ENCODE measurements at regions not wholly inside any gene's neighbourhood (a gene's known extent, or its start where the extent isn't known, plus 50 kb on each side); places are given as distances from the start of the nearest gene placed in this dataset.

DNA sequence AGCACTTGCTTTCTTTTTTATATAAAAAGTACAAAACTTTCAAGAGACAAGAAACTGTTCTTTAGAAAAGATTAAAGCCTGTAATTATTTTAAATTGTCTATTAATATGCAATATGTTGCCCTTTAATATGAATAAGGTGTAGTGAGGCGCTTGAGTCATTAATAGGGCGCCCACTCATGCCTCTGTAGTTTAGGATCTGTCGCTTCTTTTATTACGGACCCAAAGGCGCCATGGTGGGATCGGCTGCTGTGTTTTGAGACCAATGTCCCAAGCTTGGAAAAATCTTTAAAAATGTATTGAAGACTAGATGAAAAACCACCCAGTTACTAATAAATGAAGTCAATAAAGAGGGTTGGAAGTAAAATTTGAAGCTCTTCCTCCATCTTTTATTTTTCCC is 259.5 kb upstream of the MEIS2 start:
- CTCF ChIA-PET = no interaction called here

DNA sequence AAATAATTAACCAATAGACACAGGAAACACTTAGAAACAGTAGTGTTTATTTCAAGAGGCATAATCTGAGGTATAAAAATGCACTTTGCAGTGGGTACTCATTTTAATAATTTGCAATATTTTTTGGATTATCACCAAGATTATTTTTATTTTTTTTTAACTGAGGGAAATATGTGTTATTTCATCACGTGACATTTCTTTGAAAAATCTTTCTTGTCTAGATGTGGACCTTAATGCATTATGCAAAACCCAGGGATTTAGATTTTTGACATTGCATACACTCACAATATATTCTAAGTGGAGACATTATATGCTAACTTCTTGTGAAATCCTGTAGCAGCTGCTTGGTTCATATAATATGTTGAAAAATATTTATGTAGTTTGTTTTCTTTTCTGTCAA is 260.4 kb upstream of the MEIS2 start:
- Histone ChIP-seq H3K27me3 (ENCODE audit: insufficient read depth, low read length, poor library complexity, severe bottlenecking) (no peaks in the 10 kb centered on the region), H3K4me1 (ENCODE audit: insufficient read depth, low read length) (no peaks in the 10 kb centered on the region), H3K9me3 (ENCODE audit: low read length) (no peaks in the 10 kb centered on the region), H3K36me3 (ENCODE audit: insufficient read depth, low read length) (no peaks in the 10 kb centered on the region), H3K4me3 (ENCODE audit: low read length) (no peak overlapping the region), H3K27ac (ENCODE audit: low read depth, low read length) (no peak overlapping the region)
- Mint-ChIP-seq H3K4me1 (no peaks in the 10 kb centered on the region), H3K9me3 (peaks cover 2 to 14% (median 4%) of the 10 kb centered on the region in 5 donors), H3K27me3 (no peaks in the 10 kb centered on the region), H3K4me3 (no peak overlapping the region), H3K36me3 (no peaks in the 10 kb centered on the region), H3K27ac (no peak overlapping the region)
- DNase-seq = no peak
- ChIA-PET POLR2A (no interaction called here), CTCF (no interaction called here)

More for the DNA sequence above, 259.5 kb upstream of the MEIS2 start:
- H3K27me3 ChIP-seq (ENCODE audit: insufficient read depth, low read length, poor library complexity, severe bottlenecking) = no peaks in the 10 kb centered on the region
- Mint-ChIP-seq H3K4me1 (no peaks in the 10 kb centered on the region), H3K4me3 (no peak overlapping the region), H3K27ac (no peak overlapping the region), H3K27me3 (no peaks in the 10 kb centered on the region), H3K9me3 (peaks cover 4 to 23% (median 5%) of the 10 kb centered on the region in 5 donors), H3K36me3 (no peaks in the 10 kb centered on the region)
- H3K4me3 ChIP-seq (ENCODE audit: low read length) = no peak overlapping the region
- no peak for DNase-seq
- no peaks in the 10 kb centered on the region for H3K9me3 ChIP-seq (ENCODE audit: low read length)
- POLR2A ChIA-PET = no interaction called here
- H3K36me3 ChIP-seq (ENCODE audit: insufficient read depth, low read length) = no peaks in the 10 kb centered on the region
- H3K4me1 ChIP-seq (ENCODE audit: insufficient read depth, low read length) = no peaks in the 10 kb centered on the region
- no peak overlapping the region for H3K27ac ChIP-seq (ENCODE audit: low read depth, low read length)

GRCh38 chr15:37361621-37362020 is 261.3 kb upstream of the MEIS2 start:
- Mint-ChIP-seq H3K9me3 (peaks cover 0 to 14% (median 2%) of the 10 kb centered on the region in 5 donors), H3K27ac (no peak overlapping the region), H3K27me3 (no peaks in the 10 kb centered on the region), H3K4me1 (no peaks in the 10 kb centered on the region), H3K36me3 (no peaks in the 10 kb centered on the region), H3K4me3 (no peak overlapping the region)
- H3K27ac ChIP-seq (ENCODE audit: low read depth, low read length) = no peak overlapping the region
- no peaks in the 10 kb centered on the region for H3K27me3 ChIP-seq (ENCODE audit: insufficient read depth, low read length, poor library complexity, severe bottlenecking)
- no peaks in the 10 kb centered on the region for H3K4me1 ChIP-seq (ENCODE audit: insufficient read depth, low read length)
- ChIA-PET CTCF (no interaction called here), POLR2A (no interaction called here)
- H3K9me3 ChIP-seq (ENCODE audit: low read length) = no peaks in the 10 kb centered on the region
- H3K36me3 ChIP-seq (ENCODE audit: insufficient read depth, low read length) = no peaks in the 10 kb centered on the region
- no peak overlapping the region for H3K4me3 ChIP-seq (ENCODE audit: low read length)
- no peak for DNase-seq

DNA sequence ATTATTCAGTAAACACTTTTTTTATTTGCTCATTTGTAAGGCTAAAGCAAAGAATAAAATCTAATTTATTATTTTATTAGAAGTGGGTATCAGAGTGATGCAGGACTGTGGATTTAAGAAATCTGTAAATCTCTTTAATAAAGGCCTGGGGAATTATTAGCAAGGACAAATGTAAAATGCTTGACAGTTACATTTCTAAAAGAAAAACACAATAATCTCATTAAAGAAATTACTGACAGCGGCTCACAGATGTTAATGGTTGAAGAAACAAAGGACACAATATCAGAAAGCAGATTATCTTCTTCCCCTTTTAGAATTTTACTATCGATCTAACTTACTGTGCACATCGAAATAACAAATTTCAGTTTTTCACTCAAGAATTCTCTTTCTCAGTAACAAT is 262.1 kb upstream of the MEIS2 start:
- Mint-ChIP-seq H3K27ac (no peak overlapping the region), H3K27me3 (no peaks in the 10 kb centered on the region), H3K4me3 (no peak overlapping the region), H3K36me3 (no peaks in the 10 kb centered on the region), H3K4me1 (no peaks in the 10 kb centered on the region), H3K9me3 (peaks cover 0 to 14% (median 2%) of the 10 kb centered on the region in 5 donors)
- ChIA-PET CTCF (no interaction called here), POLR2A (no interaction called here)
- Histone ChIP-seq H3K4me1 (ENCODE audit: insufficient read depth, low read length) (no peaks in the 10 kb centered on the region), H3K27me3 (ENCODE audit: insufficient read depth, low read length, poor library complexity, severe bottlenecking) (no peaks in the 10 kb centered on the region), H3K36me3 (ENCODE audit: insufficient read depth, low read length) (no peaks in the 10 kb centered on the region), H3K4me3 (ENCODE audit: low read length) (no peak overlapping the region), H3K27ac (ENCODE audit: low read depth, low read length) (no peak overlapping the region), H3K9me3 (ENCODE audit: low read length) (no peaks in the 10 kb centered on the region)
- DNase-seq = no peak

DNA sequence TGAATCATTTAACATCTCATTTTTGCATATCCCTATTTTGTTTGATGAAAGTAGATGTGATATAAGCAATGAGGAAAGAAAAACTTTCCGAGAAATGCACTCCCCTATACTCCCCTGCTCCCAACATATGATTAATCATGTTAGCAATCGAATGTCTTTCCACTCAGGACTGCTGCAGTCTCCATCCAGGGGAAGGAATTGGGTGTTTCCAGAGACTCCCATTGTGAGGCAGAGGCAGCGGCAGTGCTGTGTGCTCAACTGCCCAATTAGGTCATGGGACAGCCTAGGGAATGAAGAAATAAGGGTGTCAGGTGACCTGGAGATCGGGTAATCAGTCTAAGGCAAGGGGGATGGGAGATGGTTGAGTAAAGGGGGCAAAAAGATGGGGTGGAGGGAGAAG is 268.6 kb upstream of the MEIS2 start:
- Mint-ChIP-seq H3K36me3 (no peaks in the 10 kb centered on the region), H3K27ac (no peak overlapping the region), H3K9me3 (peaks cover 2 to 20% (median 4%) of the 10 kb centered on the region in 5 donors), H3K4me3 (no peak overlapping the region), H3K27me3 (no peaks in the 10 kb centered on the region), H3K4me1 (no peaks in the 10 kb centered on the region)
- no peak overlapping the region for H3K27ac ChIP-seq (ENCODE audit: low read depth, low read length)
- CTCF ChIA-PET = no interaction called here
- no peaks in the 10 kb centered on the region for H3K36me3 ChIP-seq (ENCODE audit: insufficient read depth, low read length)
- H3K9me3 ChIP-seq (ENCODE audit: low read length) = no peaks in the 10 kb centered on the region
- POLR2A ChIA-PET = no interaction called here
- H3K27me3 ChIP-seq (ENCODE audit: insufficient read depth, low read length, poor library complexity, severe bottlenecking) = no peaks in the 10 kb centered on the region
- no peak for DNase-seq
- H3K4me1 ChIP-seq (ENCODE audit: insufficient read depth, low read length) = no peaks in the 10 kb centered on the region
- no peak overlapping the region for H3K4me3 ChIP-seq (ENCODE audit: low read length)

GRCh38 chr15:37370941-37371340 is 270.6 kb upstream of the MEIS2 start:
- no peaks in the 10 kb centered on the region for H3K27me3 Mint-ChIP-seq
- CTCF ChIA-PET = no interaction called here

GRCh38 chr15:37372064-37372463 is 271.7 kb upstream of the MEIS2 start:
- H3K9me3 ChIP-seq (ENCODE audit: low read length) = no peaks in the 10 kb centered on the region
- no peak for DNase-seq
- no peak overlapping the region for H3K4me3 ChIP-seq (ENCODE audit: low read length)
- Mint-ChIP-seq H3K4me1 (no peaks in the 10 kb centered on the region), H3K9me3 (peaks cover 0 to 14% (median 4%) of the 10 kb centered on the region in 5 donors), H3K27ac (no peak overlapping the region), H3K36me3 (no peaks in the 10 kb centered on the region), H3K4me3 (no peak overlapping the region), H3K27me3 (no peaks in the 10 kb centered on the region)
- H3K36me3 ChIP-seq (ENCODE audit: insufficient read depth, low read length) = no peaks in the 10 kb centered on the region
- no peaks in the 10 kb centered on the region for H3K4me1 ChIP-seq (ENCODE audit: insufficient read depth, low read length)
- H3K27me3 ChIP-seq (ENCODE audit: insufficient read depth, low read length, poor library complexity, severe bottlenecking) = no peaks in the 10 kb centered on the region
- H3K27ac ChIP-seq (ENCODE audit: low read depth, low read length) = no peak overlapping the region
- ChIA-PET POLR2A (no interaction called here), CTCF (no interaction called here)

More at GRCh38 chr15:37370941-37371340, 270.6 kb upstream of the MEIS2 start:
- no peaks in the 10 kb centered on the region for H3K9me3 ChIP-seq (ENCODE audit: low read length)
- no peak overlapping the region for H3K4me3 ChIP-seq (ENCODE audit: low read length)
- POLR2A ChIA-PET = no interaction called here
- no peak overlapping the region for H3K27ac ChIP-seq (ENCODE audit: low read depth, low read length)
- H3K36me3 Mint-ChIP-seq = no peaks in the 10 kb centered on the region
- H3K36me3 ChIP-seq (ENCODE audit: insufficient read depth, low read length) = no peaks in the 10 kb centered on the region
- DNase-seq = no peak
- no peak overlapping the region for H3K27ac Mint-ChIP-seq
- H3K4me3 Mint-ChIP-seq = no peak overlapping the region
- H3K4me1 Mint-ChIP-seq = no peaks in the 10 kb centered on the region
- H3K27me3 ChIP-seq (ENCODE audit: insufficient read depth, low read length, poor library complexity, severe bottlenecking) = no peaks in the 10 kb centered on the region
- H3K9me3 Mint-ChIP-seq = peaks cover 2 to 14% (median 4%) of the 10 kb centered on the region in 5 donors
- no peaks in the 10 kb centered on the region for H3K4me1 ChIP-seq (ENCODE audit: insufficient read depth, low read length)

GRCh38 chr15:37375519-37375918 is 275.2 kb upstream of the MEIS2 start:
- Mint-ChIP-seq H3K27me3 (no peaks in the 10 kb centered on the region), H3K9me3 (peaks cover 0 to 19% (median 2%) of the 10 kb centered on the region in 5 donors), H3K27ac (no peak overlapping the region), H3K36me3 (no peaks in the 10 kb centered on the region), H3K4me1 (no peaks in the 10 kb centered on the region), H3K4me3 (no peak overlapping the region)
- H3K4me1 ChIP-seq (ENCODE audit: insufficient read depth, low read length) = no peaks in the 10 kb centered on the region
- H3K27ac ChIP-seq (ENCODE audit: low read depth, low read length) = no peak overlapping the region
- ChIA-PET POLR2A (no interaction called here), CTCF (interaction anchor here (0.9 kb wide), 1 partner anchor 13 kb away, joined by 3 read pairs; no protein-coding TSS in a partner anchor)
- DNase-seq = no peak
- H3K36me3 ChIP-seq (ENCODE audit: insufficient read depth, low read length) = no peaks in the 10 kb centered on the region
- H3K4me3 ChIP-seq (ENCODE audit: low read length) = no peak overlapping the region
- no peaks in the 10 kb centered on the region for H3K27me3 ChIP-seq (ENCODE audit: insufficient read depth, low read length, poor library complexity, severe bottlenecking)
- no peaks in the 10 kb centered on the region for H3K9me3 ChIP-seq (ENCODE audit: low read length)

- H3K4me1 ChIP-seq (ENCODE audit: insufficient read depth, low read length) = no peaks in the 10 kb centered on the region
- ChIA-PET CTCF (no interaction called here), POLR2A (no interaction called here)
- Mint-ChIP-seq H3K27ac (no peak overlapping the region), H3K4me1 (no peaks in the 10 kb centered on the region), H3K9me3 (peaks cover 0 to 6% (median 5%) of the 10 kb centered on the region in 5 donors), H3K4me3 (no peak overlapping the region), H3K36me3 (no peaks in the 10 kb centered on the region), H3K27me3 (no peaks in the 10 kb centered on the region)
- DNase-seq = no peak
- no peaks in the 10 kb centered on the region for H3K9me3 ChIP-seq (ENCODE audit: low read length)
- H3K36me3 ChIP-seq (ENCODE audit: insufficient read depth, low read length) = no peaks in the 10 kb centered on the region
- H3K27me3 ChIP-seq (ENCODE audit: insufficient read depth, low read length, poor library complexity, severe bottlenecking) = no peaks in the 10 kb centered on the region
- no peak overlapping the region for H3K4me3 ChIP-seq (ENCODE audit: low read length)
- H3K27ac ChIP-seq (ENCODE audit: low read depth, low read length) = no peak overlapping the region
Observed at GRCh38 chr15:37377428-37377827, 277.1 kb upstream of the MEIS2 start.

Data from CD8-positive, alpha-beta memory T cell (primary cell).